Trophoblast cell (in vitro differentiated cells and primary cell): ENCODE measurements at regions not wholly inside any gene's neighbourhood (a gene's known extent, or its start where the extent isn't known, plus 50 kb on each side); places are given as distances from the start of the nearest gene placed in this dataset.
A peak's percentile ranks its signal among the peaks of the same experiment; 100 is the strongest.
"Not testable (repeated sequence)": the region's sequence is repeated elsewhere in the genome, so short reads cannot be mapped to it uniquely, and the experiment has no call there.

Source experiments
- DNase-seq, 2 donors: peaks; one replicate each; pipeline ENCODE4 v3.0.0-alpha.2; 2016
- H2AFZ ChIP-seq: 2 replicates; pipeline ENCODE4 v1.6.1; 2013; ENCODE audit warnings: low read length, moderate library complexity, mild to moderate bottlenecking; ENCODE audit not compliant: insufficient read depth, poor library complexity
- H2AK5ac ChIP-seq: 2 replicates; pipeline ENCODE4 v1.6.1; 2013; ENCODE audit warnings: mild to moderate bottlenecking, low read length
- H2BK120ac ChIP-seq: 2 replicates; pipeline ENCODE4 v1.6.1; 2013; ENCODE audit warnings: low read length, mild to moderate bottlenecking, moderate library complexity; ENCODE audit not compliant: insufficient read depth, poor library complexity
- H2BK12ac ChIP-seq: 2 replicates; pipeline ENCODE4 v1.6.1; 2013; ENCODE audit warnings: mild to moderate bottlenecking, low read length, moderate library complexity
- H2BK5ac ChIP-seq: 2 replicates; pipeline ENCODE4 v1.6.1; 2013; ENCODE audit warnings: low read length, low read depth, moderate library complexity, mild to moderate bottlenecking; ENCODE audit not compliant: poor library complexity
- H3K14ac ChIP-seq: 2 replicates; pipeline ENCODE4 v1.6.1; 2013; ENCODE audit warnings: mild to moderate bottlenecking, low read length
- H3K18ac ChIP-seq: 2 replicates; pipeline ENCODE4 v1.6.1; 2013; ENCODE audit warnings: mild to moderate bottlenecking, low read length
- H3K23ac ChIP-seq: 2 replicates; pipeline ENCODE4 v1.6.1; 2013; ENCODE audit warnings: low read length
- H3K27ac ChIP-seq: 2 replicates; pipeline ENCODE4 v1.5.1; 2013; ENCODE audit warnings: low read depth, mild to moderate bottlenecking, inconsistent platforms, low read length, moderate library complexity
- H3K27me3 ChIP-seq: 2 replicates; pipeline ENCODE4 v1.6.1; 2013; ENCODE audit warnings: inconsistent platforms, mild to moderate bottlenecking, low read length, moderate library complexity; ENCODE audit not compliant: insufficient read depth
- H3K36me3 ChIP-seq, 2 experiments: 1 replicate in 1 of 2; 2 replicates in 1 of 2; pipeline ENCODE4 v1.6.1; 2013; ENCODE audit warnings: low read length in 2 of 2, mild to moderate bottlenecking in 2 of 2, moderate library complexity in 1 of 2; ENCODE audit not compliant: insufficient read depth in 2 of 2, control insufficient read depth in 1 of 2
- H3K4ac ChIP-seq: 2 replicates; pipeline ENCODE4 v1.6.1; 2013; ENCODE audit warnings: low read depth, mild to moderate bottlenecking, low read length, moderate library complexity
- H3K4me1 ChIP-seq, 2 experiments: 1 replicate in 1 of 2; 2 replicates in 1 of 2; pipeline ENCODE4 v1.6.1; 2013; ENCODE audit warnings: low read length in 2 of 2, mild to moderate bottlenecking in 2 of 2, moderate library complexity in 1 of 2; ENCODE audit not compliant: insufficient read depth in 2 of 2, control insufficient read depth in 1 of 2
- H3K4me2 ChIP-seq: 2 replicates; pipeline ENCODE4 v1.6.1; 2013; ENCODE audit warnings: inconsistent platforms, mild to moderate bottlenecking, low read length, moderate library complexity
- H3K4me3 ChIP-seq: 2 replicates; pipeline ENCODE4 v1.5.1; 2013; ENCODE audit warnings: mild to moderate bottlenecking, low read depth, low read length, inconsistent platforms
- H3K79me1 ChIP-seq: one replicate; pipeline ENCODE4 v1.6.1; 2013; ENCODE audit warnings: low read length
- H3K79me2 ChIP-seq: 2 replicates; pipeline ENCODE4 v1.6.1; 2013; ENCODE audit warnings: low read length, mild to moderate bottlenecking; ENCODE audit not compliant: control insufficient read depth, insufficient read depth, poor library complexity
- H3K9ac ChIP-seq: 2 replicates; pipeline ENCODE4 v1.6.1; 2013; ENCODE audit warnings: mild to moderate bottlenecking, low read length
- H3K9me3 ChIP-seq: 2 replicates; pipeline ENCODE4 v1.6.1; 2013; ENCODE audit warnings: low read depth, mild to moderate bottlenecking, control low read depth, inconsistent platforms, low read length; ENCODE audit not compliant: insufficient read depth
- H4K12ac ChIP-seq: 2 replicates; pipeline ENCODE4 v1.6.1; 2013; ENCODE audit warnings: low read depth, mild to moderate bottlenecking, low read length, moderate library complexity
- H4K8ac ChIP-seq: 2 replicates; pipeline ENCODE4 v1.6.1; 2013; ENCODE audit warnings: low read depth, mild to moderate bottlenecking, low read length, moderate library complexity
- H4K91ac ChIP-seq: one replicate; pipeline ENCODE4 v1.6.1; 2013; ENCODE audit warnings: low read depth, mild to moderate bottlenecking, low read length, moderate library complexity
- WGBS: extraction: QIAGEN DNeasy Blood & Tissue Kit; methylation state at CpG from one replicate; pipeline ENCODE4 v1.1.7; 2013; ENCODE audit warnings: missing lambda C conversion rate; ENCODE audit not compliant: insufficient read length, insufficient coverage; ENCODE audit errors: extremely low coverage; 5-methylcytosine and 5-hydroxymethylcytosine counted together

DNA sequence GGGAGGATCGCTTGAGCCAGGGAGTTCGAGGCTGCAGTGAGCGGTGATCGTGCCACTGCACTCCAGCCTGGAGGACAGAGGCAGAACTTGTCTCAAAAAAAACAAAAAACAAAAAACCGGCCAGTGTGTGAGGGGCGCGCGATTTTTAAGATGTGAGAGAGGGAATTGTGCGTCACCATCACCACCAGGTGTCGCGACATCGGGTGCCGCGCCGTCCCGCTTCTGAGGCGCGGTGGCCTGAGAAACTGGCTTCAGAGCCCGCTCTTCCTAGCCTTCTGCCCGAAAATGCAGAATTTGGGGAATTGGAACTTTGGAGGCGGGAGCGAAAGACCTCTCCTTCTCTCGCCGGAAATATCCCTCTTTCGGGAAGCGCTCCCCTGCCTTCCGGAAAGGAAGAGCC, 524.8 kb downstream of the KCNJ18 start:
- DNase-seq: no peak
- H4K8ac ChIP-seq: no peak overlapping the region
- H3K36me3 ChIP-seq: no peaks in the 10 kb centered on the region
- peak overlapping the region; percentile 56 for H3K4me2 ChIP-seq
- no peak overlapping the region for H2BK5ac ChIP-seq
- no peak overlapping the region for H2BK12ac ChIP-seq
- no CpG with 5 or more reads among the region's 27 CpGs for WGBS
- H2BK120ac ChIP-seq: no peak overlapping the region
- H3K4me1 ChIP-seq: no peaks in the 10 kb centered on the region
- no peak overlapping the region for H3K23ac ChIP-seq
- H2AFZ ChIP-seq: no peak overlapping the region
- no peak overlapping the region for H3K9ac ChIP-seq
- no peaks in the 10 kb centered on the region for H3K79me1 ChIP-seq
- no peak overlapping the region for H2AK5ac ChIP-seq
- H4K12ac ChIP-seq: no peak overlapping the region
- no peak overlapping the region for H3K4ac ChIP-seq
- H4K91ac ChIP-seq: no peak overlapping the region
- H3K18ac ChIP-seq: no peak overlapping the region
- H3K9me3 ChIP-seq: no peaks in the 10 kb centered on the region
- no peak overlapping the region for H3K14ac ChIP-seq
- no peaks in the 10 kb centered on the region for H3K79me2 ChIP-seq
- H3K4me3 ChIP-seq: no peak overlapping the region
- no peak overlapping the region for H3K27ac ChIP-seq
- H3K27me3 ChIP-seq: no peaks in the 10 kb centered on the region

DNA sequence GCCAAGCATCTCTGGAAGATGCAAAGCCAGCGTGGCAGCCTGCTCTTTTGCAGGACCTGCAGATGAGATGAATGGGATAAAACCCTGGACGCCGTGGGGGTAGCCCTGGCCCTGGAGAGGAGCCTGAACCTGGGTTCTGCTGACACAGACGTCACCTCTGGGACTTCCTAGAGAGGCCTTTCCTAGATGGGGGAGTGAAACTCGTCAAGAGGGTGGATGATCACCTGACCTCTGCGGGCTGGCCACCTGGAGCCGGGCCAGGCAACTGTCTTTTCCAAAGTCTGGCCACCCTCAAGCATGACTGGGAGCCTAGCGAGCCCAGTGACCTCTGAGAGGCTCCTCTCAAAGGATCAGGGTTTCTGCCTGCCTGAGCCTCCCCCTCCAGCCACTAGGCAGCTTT, 529.0 kb downstream of the KCNJ18 start:
- no peak overlapping the region for H2AFZ ChIP-seq
- H3K9me3 ChIP-seq: no peaks in the 10 kb centered on the region
- H3K18ac ChIP-seq: no peak overlapping the region
- H2BK120ac ChIP-seq: no peak overlapping the region
- H3K79me2 ChIP-seq: no peaks in the 10 kb centered on the region
- WGBS: no CpG with 5 or more reads among the region's 8 CpGs
- H3K27ac ChIP-seq: no peak overlapping the region
- H3K14ac ChIP-seq: no peak overlapping the region
- H3K4me1 ChIP-seq: no peaks in the 10 kb centered on the region
- no peak overlapping the region for H2AK5ac ChIP-seq
- DNase-seq: no peak
- no peaks in the 10 kb centered on the region for H3K27me3 ChIP-seq
- no peak overlapping the region for H3K23ac ChIP-seq
- no peak overlapping the region for H2BK5ac ChIP-seq
- H4K91ac ChIP-seq: no peak overlapping the region
- no peaks in the 10 kb centered on the region for H3K36me3 ChIP-seq
- H3K4me3 ChIP-seq: no peak overlapping the region
- H3K79me1 ChIP-seq: no peaks in the 10 kb centered on the region
- H4K12ac ChIP-seq: no peak overlapping the region
- no peak overlapping the region for H3K4ac ChIP-seq
- H3K9ac ChIP-seq: no peak overlapping the region
- no peak overlapping the region for H3K4me2 ChIP-seq
- H2BK12ac ChIP-seq: no peak overlapping the region
- H4K8ac ChIP-seq: no peak overlapping the region

DNA sequence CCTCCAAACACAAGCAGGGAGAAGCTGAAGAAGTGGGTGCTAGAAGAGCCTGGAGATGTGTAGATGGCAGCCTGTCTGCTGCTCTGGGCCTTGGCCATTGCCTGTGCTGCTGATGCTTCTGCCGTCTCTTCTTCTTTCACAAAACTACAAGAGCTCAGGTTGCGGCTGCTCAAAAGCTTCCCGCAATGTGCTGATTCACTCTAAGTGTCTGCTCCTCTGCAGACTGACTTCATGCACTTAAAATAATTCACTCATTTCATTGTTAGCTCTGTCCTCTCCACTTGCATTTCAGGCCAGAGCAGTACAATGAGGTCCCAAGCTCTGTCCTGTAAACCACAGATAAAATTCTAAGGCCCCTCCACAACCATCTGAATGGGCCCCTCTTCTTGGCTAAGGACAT, 534.2 kb downstream of the KCNJ18 start:
- not testable (repeated sequence) for H2BK5ac ChIP-seq, H3K4me2 ChIP-seq, H3K9ac ChIP-seq, H3K36me3 ChIP-seq, H3K9me3 ChIP-seq, H3K23ac ChIP-seq, H3K27ac ChIP-seq, H4K12ac ChIP-seq, H2AFZ ChIP-seq, H3K4me1 ChIP-seq, H4K91ac ChIP-seq, H3K18ac ChIP-seq, H3K27me3 ChIP-seq, H4K8ac ChIP-seq, H3K79me2 ChIP-seq, H3K14ac ChIP-seq, H3K4me3 ChIP-seq, H2BK12ac ChIP-seq, H2BK120ac ChIP-seq, DNase-seq, H3K4ac ChIP-seq, H3K79me1 ChIP-seq, H2AK5ac ChIP-seq
- no CpG with 5 or more reads among the region's 3 CpGs for WGBS

DNA sequence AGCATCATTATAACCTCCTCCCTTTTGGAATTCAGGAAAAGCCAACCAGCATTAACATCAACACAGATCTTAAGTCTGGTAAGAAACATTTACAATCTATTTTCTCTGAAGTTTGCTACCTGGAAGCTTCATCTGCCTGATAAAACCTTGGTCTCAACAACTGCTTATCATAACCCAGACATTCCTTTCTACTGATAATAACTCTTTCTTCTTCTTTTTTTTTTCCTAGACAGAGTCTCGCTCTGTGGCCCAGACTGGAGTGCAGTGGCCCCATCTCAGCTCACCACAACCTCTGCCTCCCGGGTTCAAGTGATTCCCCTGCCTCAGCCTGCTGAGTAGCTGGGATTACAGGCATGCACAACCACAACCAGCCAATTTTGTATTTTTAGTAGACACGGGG, 534.6 kb downstream of the KCNJ18 start:
- not testable (repeated sequence) for H3K36me3 ChIP-seq, H3K23ac ChIP-seq, H2BK5ac ChIP-seq, H4K8ac ChIP-seq, H3K4me3 ChIP-seq, H3K14ac ChIP-seq, H2AFZ ChIP-seq, H3K27ac ChIP-seq, DNase-seq, H3K9me3 ChIP-seq, H2BK120ac ChIP-seq, H3K27me3 ChIP-seq, H3K4me2 ChIP-seq, H3K18ac ChIP-seq, H2BK12ac ChIP-seq, H3K79me1 ChIP-seq, H3K4me1 ChIP-seq, H4K91ac ChIP-seq, H2AK5ac ChIP-seq, H3K4ac ChIP-seq, H3K9ac ChIP-seq, H4K12ac ChIP-seq, H3K79me2 ChIP-seq
- no CpG with 5 or more reads among the region's 3 CpGs for WGBS
